ENCODE measurements at regions not wholly inside any gene's neighbourhood (a gene's known extent, or its start where the extent isn't known, plus 50 kb on each side); places are given as distances from the start of the nearest gene placed in this dataset.

GRCh38 chr1:114295321-114295720 is 141.7 kb upstream of the SYT6 start:
- Histone ChIP-seq H3K4me1 (no peaks in the 10 kb centered on the region), H3K27me3 (no peaks in the 10 kb centered on the region), H3K4me3 (no peak overlapping the region), H3K36me3 (no peaks in the 10 kb centered on the region), H3K27ac (no peak overlapping the region), H3K9me3 (no peaks in the 10 kb centered on the region)
- TF ChIP-seq CTCF (IDR thresholded peaks at IDR 0.05) = no peak
- TF ChIP-seq POLR2A (IDR thresholded peaks at IDR 0.05) = no peak
- no peak for TF ChIP-seq POLR2AphosphoS5 (IDR thresholded peaks at IDR 0.05)
- no peak for TF ChIP-seq EP300 (IDR thresholded peaks at IDR 0.05)
- no peak for DNase-seq
- WGBS, 2 donors = 33 to 82% methylated on average over 6 of the region's 6 CpGs
- intact Hi-C loops (cut with DNase I) = no loop called here

GRCh38 chr1:114292835-114293234 is 139.2 kb upstream of the SYT6 start:
- Histone ChIP-seq H3K27ac (no peak overlapping the region), H3K4me1 (no peaks in the 10 kb centered on the region), H3K4me3 (no peak overlapping the region), H3K9me3 (no peaks in the 10 kb centered on the region), H3K36me3 (no peaks in the 10 kb centered on the region), H3K27me3 (no peaks in the 10 kb centered on the region)
- TF ChIP-seq POLR2AphosphoS5 (IDR thresholded peaks at IDR 0.05) (no peak), EP300 (IDR thresholded peaks at IDR 0.05) (no peak), CTCF (IDR thresholded peaks at IDR 0.05) (no peak), POLR2A (IDR thresholded peaks at IDR 0.05) (no peak)
- 94 to 96% methylated on average over 2 of the region's 2 CpGs for WGBS, 2 donors
- no peak for DNase-seq
- intact Hi-C loops (cut with DNase I) = no loop called here

GRCh38 chr1:114292194-114292593 is 138.5 kb upstream of the SYT6 start:
- H3K4me3 ChIP-seq = no peak overlapping the region
- H3K36me3 ChIP-seq = no peaks in the 10 kb centered on the region
- no peaks in the 10 kb centered on the region for H3K27me3 ChIP-seq
- no peak overlapping the region for H3K27ac ChIP-seq
- no peak for TF ChIP-seq POLR2A (IDR thresholded peaks at IDR 0.05)
- TF ChIP-seq CTCF (IDR thresholded peaks at IDR 0.05) = no peak
- no peak for TF ChIP-seq EP300 (IDR thresholded peaks at IDR 0.05)
- no peak for TF ChIP-seq POLR2AphosphoS5 (IDR thresholded peaks at IDR 0.05)
- 96 to 97% methylated on average over 5 of the region's 5 CpGs for WGBS, 2 donors
- intact Hi-C loops (cut with DNase I) = no loop called here
- DNase-seq = no peak
- no peaks in the 10 kb centered on the region for H3K4me1 ChIP-seq
- H3K9me3 ChIP-seq = no peaks in the 10 kb centered on the region

- no peak overlapping the region for H3K27ac ChIP-seq
- H3K4me3 ChIP-seq = no peak overlapping the region
- intact Hi-C loops (cut with DNase I) = no loop called here
- no peaks in the 10 kb centered on the region for H3K9me3 ChIP-seq
- no peaks in the 10 kb centered on the region for H3K4me1 ChIP-seq
- no peaks in the 10 kb centered on the region for H3K27me3 ChIP-seq
- no peak for DNase-seq
- H3K36me3 ChIP-seq = no peaks in the 10 kb centered on the region
- TF ChIP-seq CTCF (IDR thresholded peaks at IDR 0.05) (no peak), EP300 (IDR thresholded peaks at IDR 0.05) (no peak)
- WGBS, 2 donors = 80 to 82% methylated on average over 2 of the region's 2 CpGs
These were observed 137.1 kb upstream of the SYT6 start for GRCh38 chr1:114290776-114291175.

GRCh38 chr1:114290341-114290740 is 136.7 kb upstream of the SYT6 start:
- H3K27ac ChIP-seq = no peak overlapping the region
- H3K36me3 ChIP-seq = no peaks in the 10 kb centered on the region
- DNase-seq = no peak
- 77 to 84% methylated on average over 4 of the region's 4 CpGs for WGBS, 2 donors
- H3K27me3 ChIP-seq = no peaks in the 10 kb centered on the region
- H3K9me3 ChIP-seq = no peaks in the 10 kb centered on the region
- no peak overlapping the region for H3K4me3 ChIP-seq
- TF ChIP-seq POLR2AphosphoS5 (IDR thresholded peaks at IDR 0.05) = no peak
- no peak for TF ChIP-seq POLR2A (IDR thresholded peaks at IDR 0.05)
- no peak for TF ChIP-seq CTCF (IDR thresholded peaks at IDR 0.05)
- no peak for TF ChIP-seq EP300 (IDR thresholded peaks at IDR 0.05)
- intact Hi-C loops (cut with DNase I) = no loop called here
- no peaks in the 10 kb centered on the region for H3K4me1 ChIP-seq

Measured in sigmoid colon (tissue), 6 donors.